GM23338 (cell line): ENCODE measurements at regions not wholly inside any gene's neighbourhood (a gene's known extent, or its start where the extent isn't known, plus 50 kb on each side); places are given as distances from the start of the nearest gene placed in this dataset.

Source experiments
- ATAC-seq: fragments of 200-7000 bp; cut with Tn5 transposase; 3 replicates; pipeline ENCODE4 v1.9.1; 2020
- DNase-seq: peaks from one replicate; pipeline ENCODE4 v3.0.0-alpha.2; 2015; ENCODE audit warnings: low spot score
- H2AFZ ChIP-seq: fragments of 200-600 bp; sonication (generic); 2 replicates; pipeline ENCODE4 v1.8.0; 2016; ENCODE audit warnings: antibody characterized with exemption, mild to moderate bottlenecking, moderate library complexity
- H3F3A ChIP-seq: fragments of 200-600 bp; sonication (generic); replicated peaks from 2 replicates; pipeline ENCODE4 v1.8.0; 2017; ENCODE audit warnings: antibody characterized with exemption, mixed run types, low read depth
- H3K27ac ChIP-seq: fragments of 200-600 bp; sonication (generic); 2 replicates; pipeline ENCODE4 v1.6.1; 2016; ENCODE audit warnings: low read depth
- H3K27me3 ChIP-seq: fragments of 200-600 bp; sonication (generic); 2 replicates; pipeline ENCODE4 v1.8.0; 2016; ENCODE audit warnings: mild to moderate bottlenecking, mixed run types, moderate library complexity; ENCODE audit not compliant: insufficient read depth
- H3K36me3 ChIP-seq: fragments of 200-600 bp; sonication (generic); 2 replicates; pipeline ENCODE4 v1.8.0; 2016; ENCODE audit warnings: mild to moderate bottlenecking; ENCODE audit not compliant: insufficient read depth
- H3K4me1 ChIP-seq: fragments of 200-600 bp; sonication (generic); 2 replicates; pipeline ENCODE4 v1.8.0; 2016; ENCODE audit warnings: mild to moderate bottlenecking, moderate library complexity; ENCODE audit not compliant: insufficient read depth
- H3K4me2 ChIP-seq: fragments of 200-600 bp; sonication (generic); 2 replicates; pipeline ENCODE4 v1.7.1; 2017; ENCODE audit warnings: mixed run types
- H3K4me3 ChIP-seq: fragments of 200-600 bp; sonication (generic); 2 replicates; pipeline ENCODE4 v1.6.1; 2016; ENCODE audit warnings: mixed run types
- H3K79me2 ChIP-seq: fragments of 200-600 bp; sonication (generic); replicated peaks from 2 replicates; pipeline ENCODE4 v1.8.0; 2017; ENCODE audit warnings: mild to moderate bottlenecking; ENCODE audit not compliant: insufficient read depth
- H3K9me2 ChIP-seq: fragments of 200-600 bp; sonication (generic); 2 replicates; pipeline ENCODE4 v1.8.0; 2017; ENCODE audit not compliant: insufficient read depth
- H4K20me1 ChIP-seq: fragments of 200-600 bp; sonication (generic); replicated peaks from 2 replicates; pipeline ENCODE4 v1.8.0; 2017; ENCODE audit warnings: mild to moderate bottlenecking; ENCODE audit not compliant: insufficient read depth
- H3K27ac Mint-ChIP-seq: 2 replicates; pipeline ENCODE4 v1.8.0; 2020; ENCODE audit warnings: inconsistent platforms, mild to moderate bottlenecking, moderate library complexity, mixed read lengths
- H3K27me3 Mint-ChIP-seq: 3 replicates; pipeline ENCODE4 v1.8.0; 2022; ENCODE audit warnings: low read depth, mild to moderate bottlenecking, moderate library complexity, mixed read lengths, inconsistent platforms; ENCODE audit not compliant: insufficient read depth, poor library complexity
- H3K36me3 Mint-ChIP-seq: 3 replicates; pipeline ENCODE4 v1.8.0; 2021; ENCODE audit warnings: low read depth, mild to moderate bottlenecking, inconsistent platforms, moderate library complexity, mixed read lengths
- H3K4me1 Mint-ChIP-seq: 3 replicates; pipeline ENCODE4 v1.8.0; 2020; ENCODE audit warnings: mild to moderate bottlenecking, inconsistent platforms, mixed read lengths
- H3K4me3 Mint-ChIP-seq: 3 replicates; pipeline ENCODE4 v1.8.0; 2021; ENCODE audit warnings: moderate library complexity, mild to moderate bottlenecking, inconsistent platforms, mixed read lengths
- H3K9me3 Mint-ChIP-seq: 3 replicates; pipeline ENCODE4 v1.8.0; 2020; ENCODE audit warnings: moderate library complexity, mild to moderate bottlenecking, inconsistent platforms, mixed read lengths
- CREB1 ChIP-seq: fragments of 250-450 bp; sonication (Bioruptor Pico); IDR thresholded peaks from 2 replicates; pipeline ENCODE4 v1.5.0; 2020; ENCODE audit warnings: low read depth, mild to moderate bottlenecking, moderate library complexity
- CTCF ChIP-seq, 2 experiments: fragments of 200-600 bp in 1 of 2; sonication (generic) in 1 of 2; conservative IDR thresholded peaks; 2 replicates each; pipeline versions ENCODE4 v1.5.1 to v1.6.1; 2016 to 2017; ENCODE audit warnings: antibody characterized with exemption in 2 of 2, low read depth in 2 of 2, mild to moderate bottlenecking in 2 of 2, moderate library complexity in 1 of 2
- ETS1 ChIP-seq: IDR thresholded peaks from 2 replicates; pipeline ENCODE4 v1.6.1; 2016; ENCODE audit warnings: antibody characterized with exemption
- EZH2 ChIP-seq: fragments of 200-600 bp; sonication (generic); IDR thresholded peaks from one replicate; pipeline ENCODE4 v1.8.0; 2017; ENCODE audit warnings: antibody characterized with exemption, mild to moderate bottlenecking, low read depth; ENCODE audit not compliant: unreplicated experiment
- EZH2phosphoT487 ChIP-seq: fragments of 200-600 bp; sonication (generic); IDR thresholded peaks from one replicate; pipeline ENCODE4 v1.8.1; 2018; ENCODE audit warnings: antibody characterized with exemption; ENCODE audit not compliant: unreplicated experiment
- JUNB ChIP-seq: IDR thresholded peaks from one replicate; pipeline ENCODE4 v1.6.1; 2016; ENCODE audit warnings: antibody characterized with exemption; ENCODE audit not compliant: unreplicated experiment
- NANOG ChIP-seq: IDR thresholded peaks from 2 replicates; pipeline ENCODE4 v1.6.1; 2016; ENCODE audit warnings: antibody characterized with exemption, borderline replicate concordance
- POLR2AphosphoS5 ChIP-seq: IDR thresholded peaks from 2 replicates; pipeline ENCODE4 v1.6.1; 2016; ENCODE audit warnings: antibody characterized with exemption, low read depth
- REST ChIP-seq: IDR thresholded peaks from one replicate; pipeline ENCODE4 v1.6.1; 2018; ENCODE audit warnings: antibody characterized with exemption; ENCODE audit not compliant: unreplicated experiment
- STAT1 ChIP-seq: IDR thresholded peaks from one replicate; pipeline ENCODE4 v1.6.1; 2016; ENCODE audit warnings: antibody characterized with exemption; ENCODE audit not compliant: unreplicated experiment
- ZNF114 ChIP-seq: fragments of 250-450 bp; sonication (Bioruptor Pico); IDR thresholded peaks from 2 replicates; pipeline ENCODE4 v1.5.0; 2020; ENCODE audit warnings: mild to moderate bottlenecking, moderate library complexity
- ZNF462 ChIP-seq: fragments of 250-450 bp; sonication (Bioruptor Pico); IDR thresholded peaks from 2 replicates; pipeline ENCODE4 v1.5.0; 2020; ENCODE audit warnings: mild to moderate bottlenecking, moderate library complexity

GRCh38 chr4:24103434-24104157, 213.7 kb upstream of the PPARGC1A start:
- no peaks in the 10 kb centered on the region for H3K9me3 Mint-ChIP-seq
- DNase-seq = no peak
- no peak overlapping the region for H3K27ac Mint-ChIP-seq
- no peak for ATAC-seq
- no peaks in the 10 kb centered on the region for H3K36me3 ChIP-seq
- H3K36me3 Mint-ChIP-seq = no peaks in the 10 kb centered on the region
- H3K4me3 Mint-ChIP-seq = no peak overlapping the region
- no peak overlapping the region for H3K4me3 ChIP-seq
- H3K4me1 ChIP-seq = no peaks in the 10 kb centered on the region; the same call in 1 of the 2 replicates
- H3K27me3 ChIP-seq = no peaks in the 10 kb centered on the region
- H2AFZ ChIP-seq = no peak overlapping the region
- no peaks in the 10 kb centered on the region for H3F3A ChIP-seq
- no peaks in the 10 kb centered on the region; the same call in 1 of the 2 replicates for H3K9me2 ChIP-seq
- H3K79me2 ChIP-seq = no peaks in the 10 kb centered on the region
- H3K27me3 Mint-ChIP-seq = no peaks in the 10 kb centered on the region
- peaks cover 6% of the 10 kb centered on the region; the same call in 2 of the 3 replicates for H3K4me1 Mint-ChIP-seq
- H3K27ac ChIP-seq = no peak overlapping the region
- no peaks in the 10 kb centered on the region for H4K20me1 ChIP-seq
- no peak for TF ChIP-seq EZH2
- TF ChIP-seq POLR2AphosphoS5 = no peak
- no peak for TF ChIP-seq ETS1
- no peak for TF ChIP-seq STAT1
- no peak for TF ChIP-seq CREB1 (CRISPR knock-in tag)
- no peak for TF ChIP-seq REST
- TF ChIP-seq CTCF (conservative IDR thresholded peaks at IDR 0.05; ENCODE audit: low read depth in 2 of 2) = no peak
- TF ChIP-seq EZH2phosphoT487 = no peak
- no peak for TF ChIP-seq JUNB
- TF ChIP-seq ZNF462 (CRISPR knock-in tag) = no peak
- TF ChIP-seq ZNF114 (CRISPR knock-in tag) = no peak
- TF ChIP-seq NANOG = no peak
- no peak overlapping the region for H3K4me2 ChIP-seq
